Astrocyte (in vitro differentiated cells and primary cell): ENCODE measurements at regions not wholly inside any gene's neighbourhood (a gene's known extent, or its start where the extent isn't known, plus 50 kb on each side); places are given as distances from the start of the nearest gene placed in this dataset.

Experiments
- EZH2 ChIP-seq: IDR thresholded peaks from 2 replicates; pipeline ENCODE4 v1.6.1; 2012; ENCODE audit warnings: mild to moderate bottlenecking, low read length, inconsistent platforms; ENCODE audit not compliant: insufficient read depth
- TF ChIP-seq, protein P1 (sequence below): IDR thresholded peaks from 2 replicates; pipeline ENCODE4 v1.5.1; 2011; ENCODE audit warnings: low read depth, mild to moderate bottlenecking, inconsistent platforms, low read length, moderate library complexity; ENCODE audit not compliant: insufficient read depth

GRCh38 chr2:234569776-234570430, 73.0 kb upstream of the ARL4C start:
- TF ChIP-seq, protein P1, sequence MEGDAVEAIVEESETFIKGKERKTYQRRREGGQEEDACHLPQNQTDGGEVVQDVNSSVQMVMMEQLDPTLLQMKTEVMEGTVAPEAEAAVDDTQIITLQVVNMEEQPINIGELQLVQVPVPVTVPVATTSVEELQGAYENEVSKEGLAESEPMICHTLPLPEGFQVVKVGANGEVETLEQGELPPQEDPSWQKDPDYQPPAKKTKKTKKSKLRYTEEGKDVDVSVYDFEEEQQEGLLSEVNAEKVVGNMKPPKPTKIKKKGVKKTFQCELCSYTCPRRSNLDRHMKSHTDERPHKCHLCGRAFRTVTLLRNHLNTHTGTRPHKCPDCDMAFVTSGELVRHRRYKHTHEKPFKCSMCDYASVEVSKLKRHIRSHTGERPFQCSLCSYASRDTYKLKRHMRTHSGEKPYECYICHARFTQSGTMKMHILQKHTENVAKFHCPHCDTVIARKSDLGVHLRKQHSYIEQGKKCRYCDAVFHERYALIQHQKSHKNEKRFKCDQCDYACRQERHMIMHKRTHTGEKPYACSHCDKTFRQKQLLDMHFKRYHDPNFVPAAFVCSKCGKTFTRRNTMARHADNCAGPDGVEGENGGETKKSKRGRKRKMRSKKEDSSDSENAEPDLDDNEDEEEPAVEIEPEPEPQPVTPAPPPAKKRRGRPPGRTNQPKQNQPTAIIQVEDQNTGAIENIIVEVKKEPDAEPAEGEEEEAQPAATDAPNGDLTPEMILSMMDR, result no peak
- TF ChIP-seq EZH2, result no peak
